Sigmoid colon (tissue), 4 donors: ENCODE measurements at regions not wholly inside any gene's neighbourhood (a gene's known extent, or its start where the extent isn't known, plus 50 kb on each side); places are given as distances from the start of the nearest gene placed in this dataset.

Experiments
- CTCF ChIP-seq, 4 experiments: fragments of 450-650 bp in 3 of 4; fragments of 200-600 bp in 1 of 4; IDR thresholded peaks; one replicate each; pipeline ENCODE4 v1.5.1; 2016 to 2019; ENCODE audit warnings: antibody characterized with exemption in 4 of 4, mild to moderate bottlenecking in 3 of 4, moderate library complexity in 2 of 4
- EP300 ChIP-seq, 4 donors: sonication (generic); formaldehyde crosslinking; IDR thresholded peaks; one replicate each; pipeline ENCODE4 v1.6.1; 2017; ENCODE audit warnings: antibody characterized with exemption in 4 of 4
- POLR2A ChIP-seq, 2 donors: fragments of 450-650 bp; IDR thresholded peaks; one replicate each; pipeline ENCODE4 v1.6.1; 2016; ENCODE audit warnings: antibody characterized with exemption in 2 of 2, mild to moderate bottlenecking in 2 of 2, moderate library complexity in 2 of 2
- POLR2AphosphoS5 ChIP-seq, 4 donors: sonication (generic); formaldehyde crosslinking; IDR thresholded peaks; one replicate each; pipeline ENCODE4 v1.6.1; 2017; ENCODE audit warnings: antibody characterized with exemption in 4 of 4

GRCh38 chr1:193437785-193438184, 251.4 kb upstream of the B3GALT2 start:
- TF ChIP-seq CTCF (IDR thresholded peaks at IDR 0.05) (no peak), EP300 (IDR thresholded peaks at IDR 0.05) (no peak), POLR2A (IDR thresholded peaks at IDR 0.05) (no peak), POLR2AphosphoS5 (IDR thresholded peaks at IDR 0.05) (no peak)
